Fibroblast of lung (primary cell): ENCODE measurements at regions not wholly inside any gene's neighbourhood (a gene's known extent, or its start where the extent isn't known, plus 50 kb on each side); places are given as distances from the start of the nearest gene placed in this dataset.

Source experiments
- DNase-seq, 2 donors: peaks; one replicate each; pipeline versions ENCODE4 v3.0.0 to v3.0.0-alpha.2; 2010; ENCODE audit warnings: low read depth in 2 of 2
- H2AFZ ChIP-seq: 2 replicates; pipeline ENCODE4 v1.5.1; 2012; ENCODE audit warnings: low read length, control low read depth, inconsistent platforms
- H3K27ac ChIP-seq: 2 replicates; pipeline ENCODE4 v1.5.1; 2011; ENCODE audit warnings: low read length, control low read depth; ENCODE audit not compliant: insufficient read depth
- H3K27me3 ChIP-seq: 2 replicates; pipeline ENCODE4 v1.5.1; 2011; ENCODE audit warnings: mild to moderate bottlenecking, low read length; ENCODE audit not compliant: control insufficient read depth, insufficient read depth
- H3K36me3 ChIP-seq: 2 replicates; pipeline ENCODE4 v1.5.1; 2011; ENCODE audit warnings: low read length; ENCODE audit not compliant: control insufficient read depth, insufficient read depth
- H3K4me1 ChIP-seq: 2 replicates; pipeline ENCODE4 v1.5.1; 2011; ENCODE audit warnings: low read length; ENCODE audit not compliant: control insufficient read depth, insufficient read depth; ENCODE audit errors: extremely low read depth
- H3K4me2 ChIP-seq: 2 replicates; pipeline ENCODE4 v1.5.1; 2011; ENCODE audit warnings: low read length, control low read depth; ENCODE audit not compliant: insufficient read depth; ENCODE audit errors: extremely low read depth
- H3K4me3 ChIP-seq, 4 experiments: fragments of 200-600 bp in 1 of 4; sonication (generic) in 1 of 4; replicated peaks in 1 of 4; 2 replicates each; pipeline ENCODE4 v1.5.1; 2011 to 2016; ENCODE audit warnings: low read length in 4 of 4, low read depth in 3 of 4, mild to moderate bottlenecking in 3 of 4, control low read depth in 2 of 4, inconsistent platforms in 1 of 4, mixed read lengths in 1 of 4; ENCODE audit not compliant: insufficient read depth in 1 of 4; ENCODE audit errors: control extremely low read depth in 1 of 4
- H3K79me2 ChIP-seq: 2 replicates; pipeline ENCODE4 v1.5.1; 2012; ENCODE audit warnings: mild to moderate bottlenecking, low read length, inconsistent platforms; ENCODE audit not compliant: control insufficient read depth, insufficient read depth
- H3K9ac ChIP-seq: 2 replicates; pipeline ENCODE4 v1.5.1; 2011; ENCODE audit warnings: mild to moderate bottlenecking, low read length, control low read depth; ENCODE audit not compliant: insufficient read depth
- H3K9me3 ChIP-seq: 2 replicates; pipeline ENCODE4 v1.5.1; 2012; ENCODE audit warnings: low read depth, low read length; ENCODE audit not compliant: control insufficient read depth, insufficient read depth
- H4K20me1 ChIP-seq: 2 replicates; pipeline ENCODE4 v1.5.1; 2011; ENCODE audit warnings: low read length; ENCODE audit not compliant: control insufficient read depth, insufficient read depth; ENCODE audit errors: extremely low read depth
- EZH2 ChIP-seq: IDR thresholded peaks from 2 replicates; pipeline ENCODE4 v1.5.1; 2012; ENCODE audit warnings: low read length, control low read depth, mild to moderate bottlenecking; ENCODE audit errors: missing control alignments
- TF ChIP-seq, protein P1 (sequence below), 2 donors: IDR thresholded peaks in 1 of 2; conservative IDR thresholded peaks in 1 of 2; 1 replicate in 1 of 2; 2 replicates in 1 of 2; pipeline ENCODE4 v1.5.1; 2011 to 2012; ENCODE audit warnings: low read length in 2 of 2, control low read depth in 1 of 2, inconsistent platforms in 1 of 2, low read depth in 1 of 2, mild to moderate bottlenecking in 1 of 2

DNA sequence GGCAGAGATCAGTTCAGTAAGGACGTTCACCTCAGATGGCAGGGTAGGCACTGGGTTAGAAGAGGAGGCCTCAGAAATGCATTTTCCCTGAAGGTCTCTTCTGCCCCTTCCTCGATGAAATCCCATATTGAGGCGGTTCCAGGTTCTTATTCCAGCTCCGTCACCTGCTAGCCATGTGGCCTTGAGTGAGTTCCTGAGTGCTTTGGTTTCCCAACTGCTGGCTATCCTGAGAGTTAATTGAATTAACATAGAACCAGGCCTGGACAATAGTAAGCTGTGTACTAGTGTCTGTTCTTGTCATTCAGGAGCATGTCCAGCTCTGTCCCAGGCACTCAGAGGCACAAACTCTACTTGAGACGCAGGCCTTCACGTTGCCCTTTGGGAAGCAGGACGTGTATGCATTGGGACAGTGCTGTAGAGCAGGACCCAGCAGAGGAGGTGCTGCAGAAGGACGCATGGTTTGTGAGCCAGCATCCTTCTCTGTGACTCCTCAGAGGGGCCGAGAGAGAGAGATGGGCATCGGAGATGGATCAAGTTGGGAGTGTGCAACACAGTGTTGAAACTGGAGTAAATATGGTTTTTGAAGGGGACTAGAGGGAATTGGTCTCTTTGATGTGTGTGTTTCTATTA lies 114.2 kb downstream of the ASB7 start:
- TF ChIP-seq, protein P1, sequence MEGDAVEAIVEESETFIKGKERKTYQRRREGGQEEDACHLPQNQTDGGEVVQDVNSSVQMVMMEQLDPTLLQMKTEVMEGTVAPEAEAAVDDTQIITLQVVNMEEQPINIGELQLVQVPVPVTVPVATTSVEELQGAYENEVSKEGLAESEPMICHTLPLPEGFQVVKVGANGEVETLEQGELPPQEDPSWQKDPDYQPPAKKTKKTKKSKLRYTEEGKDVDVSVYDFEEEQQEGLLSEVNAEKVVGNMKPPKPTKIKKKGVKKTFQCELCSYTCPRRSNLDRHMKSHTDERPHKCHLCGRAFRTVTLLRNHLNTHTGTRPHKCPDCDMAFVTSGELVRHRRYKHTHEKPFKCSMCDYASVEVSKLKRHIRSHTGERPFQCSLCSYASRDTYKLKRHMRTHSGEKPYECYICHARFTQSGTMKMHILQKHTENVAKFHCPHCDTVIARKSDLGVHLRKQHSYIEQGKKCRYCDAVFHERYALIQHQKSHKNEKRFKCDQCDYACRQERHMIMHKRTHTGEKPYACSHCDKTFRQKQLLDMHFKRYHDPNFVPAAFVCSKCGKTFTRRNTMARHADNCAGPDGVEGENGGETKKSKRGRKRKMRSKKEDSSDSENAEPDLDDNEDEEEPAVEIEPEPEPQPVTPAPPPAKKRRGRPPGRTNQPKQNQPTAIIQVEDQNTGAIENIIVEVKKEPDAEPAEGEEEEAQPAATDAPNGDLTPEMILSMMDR (conservative IDR thresholded peaks at IDR 0.05 in 1 of 2, IDR thresholded peaks at IDR 0.05 in 1 of 2; ENCODE audit: low read depth in 1 of 2, low read length in 2 of 2): no peak
- no peak for TF ChIP-seq EZH2

DNA sequence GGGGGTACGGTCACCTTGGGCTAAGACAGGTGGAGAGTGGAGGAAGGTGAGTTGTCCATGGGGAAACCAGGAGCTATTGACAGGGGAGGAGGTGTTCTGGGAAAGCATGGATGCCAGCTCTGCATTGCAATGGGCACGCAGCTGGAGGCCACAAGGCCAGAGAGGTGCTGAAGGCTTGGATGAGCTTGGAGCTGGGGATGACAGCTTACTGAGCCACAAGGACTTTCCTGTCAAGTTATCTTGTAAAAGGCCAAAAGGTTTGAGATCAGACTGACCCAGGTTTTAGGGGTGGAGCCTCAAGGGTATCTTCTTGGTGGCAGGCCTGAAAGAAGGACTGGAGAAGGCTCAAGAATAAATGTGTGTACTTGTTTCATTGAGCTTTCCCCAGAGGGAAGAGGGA lies 115.2 kb downstream of the ASB7 start:
- TF ChIP-seq EZH2: no peak
- TF ChIP-seq, protein P1 (conservative IDR thresholded peaks at IDR 0.05 in 1 of 2, IDR thresholded peaks at IDR 0.05 in 1 of 2; ENCODE audit: low read depth in 1 of 2, low read length in 2 of 2): no peak
- Histone ChIP-seq H3K79me2 (no peaks in the 10 kb centered on the region), H3K4me3 (no peak overlapping the region), H3K9ac (no peak overlapping the region), H3K4me1 (peaks cover 16% of the 10 kb centered on the region), H3K27ac (no peak overlapping the region), H3K36me3 (no peaks in the 10 kb centered on the region), H3K27me3 (no peaks in the 10 kb centered on the region), H4K20me1 (no peaks in the 10 kb centered on the region), H3K9me3 (no peaks in the 10 kb centered on the region), H3K4me2 (no peak overlapping the region), H2AFZ (no peak overlapping the region)
- no peak for DNase-seq

More for the DNA sequence above, 114.2 kb downstream of the ASB7 start:
- Histone ChIP-seq H3K4me3 (no peak overlapping the region), H2AFZ (no peak overlapping the region), H3K4me2 (no peak overlapping the region), H3K36me3 (no peaks in the 10 kb centered on the region), H3K9ac (no peak overlapping the region), H3K79me2 (no peaks in the 10 kb centered on the region), H4K20me1 (no peaks in the 10 kb centered on the region), H3K27ac (no peak overlapping the region), H3K9me3 (no peaks in the 10 kb centered on the region), H3K27me3 (no peaks in the 10 kb centered on the region), H3K4me1 (peaks cover 10% of the 10 kb centered on the region)
- no peak for DNase-seq

DNA sequence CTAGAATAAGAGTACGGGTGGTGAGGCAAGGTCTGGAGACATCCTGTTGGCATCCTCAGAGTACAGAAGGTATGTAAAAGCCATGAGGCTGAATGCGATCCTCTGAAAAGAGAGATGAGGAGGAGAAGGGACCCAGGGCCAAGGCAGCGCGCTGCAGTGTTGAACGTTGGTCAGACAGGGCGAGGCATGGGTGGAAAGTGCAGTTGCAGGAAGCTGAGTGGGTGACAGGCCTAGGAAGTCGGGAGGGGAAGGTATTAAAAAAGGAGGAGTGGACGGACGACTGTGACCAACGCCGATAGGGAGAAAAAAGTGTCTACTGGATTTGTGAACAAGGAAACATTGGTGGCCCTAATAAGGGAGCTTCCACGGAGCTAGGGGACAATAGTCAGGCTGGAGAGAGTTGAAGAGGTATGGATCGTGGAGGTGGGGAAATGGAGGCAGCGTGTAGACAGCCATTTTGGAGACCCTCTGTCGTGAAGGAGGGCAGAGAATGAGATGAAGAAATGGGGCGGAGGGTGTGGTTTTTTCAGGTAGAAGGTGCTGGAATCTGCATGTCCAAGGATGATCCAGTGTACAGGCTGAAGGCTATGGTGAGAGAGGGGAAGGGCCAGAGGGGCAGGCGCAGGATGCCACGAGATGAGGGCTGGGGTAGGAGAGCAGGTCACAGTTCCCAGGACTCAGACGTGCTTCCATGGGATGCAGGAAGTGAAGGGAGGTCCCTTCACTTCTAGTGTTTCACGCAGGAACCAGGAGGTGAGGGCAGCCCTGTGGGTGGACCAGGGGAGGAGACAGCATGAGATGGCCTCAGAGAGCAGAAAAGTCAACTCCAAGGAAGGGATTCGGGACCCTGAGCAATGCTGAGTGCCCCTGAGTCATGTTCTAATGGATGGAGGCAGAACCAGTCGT lies 115.9 kb downstream of the ASB7 start:
- no peak overlapping the region for H3K4me2 ChIP-seq
- H3K4me1 ChIP-seq: peaks cover 24% of the 10 kb centered on the region
- no peak overlapping the region for H2AFZ ChIP-seq
- no peaks in the 10 kb centered on the region for H3K36me3 ChIP-seq
- TF ChIP-seq, protein P1 (conservative IDR thresholded peaks at IDR 0.05 in 1 of 2, IDR thresholded peaks at IDR 0.05 in 1 of 2; ENCODE audit: low read depth in 1 of 2, low read length in 2 of 2): no peak
- no peak for TF ChIP-seq EZH2
- no peaks in the 10 kb centered on the region for H3K9me3 ChIP-seq
- no peak overlapping the region for H3K9ac ChIP-seq
- H3K4me3 ChIP-seq: no peak overlapping the region
- no peaks in the 10 kb centered on the region for H3K27me3 ChIP-seq
- H4K20me1 ChIP-seq: no peaks in the 10 kb centered on the region
- DNase-seq: no peak
- H3K27ac ChIP-seq: no peak overlapping the region
- no peaks in the 10 kb centered on the region for H3K79me2 ChIP-seq
